C4-2B (cell line): ENCODE measurements at regions not wholly inside any gene's neighbourhood (a gene's known extent, or its start where the extent isn't known, plus 50 kb on each side); places are given as distances from the start of the nearest gene placed in this dataset.

Experiments used
- ZFX ChIP-seq: fragments of 450-650 bp; IDR thresholded peaks from 2 replicates; pipeline ENCODE4 v1.6.1; 2017
- TF ChIP-seq, protein P1 (sequence below): fragments of 450-650 bp; conservative IDR thresholded peaks from 2 replicates; pipeline ENCODE4 v1.5.1; 2017; ENCODE audit warnings: mild to moderate bottlenecking

DNA sequence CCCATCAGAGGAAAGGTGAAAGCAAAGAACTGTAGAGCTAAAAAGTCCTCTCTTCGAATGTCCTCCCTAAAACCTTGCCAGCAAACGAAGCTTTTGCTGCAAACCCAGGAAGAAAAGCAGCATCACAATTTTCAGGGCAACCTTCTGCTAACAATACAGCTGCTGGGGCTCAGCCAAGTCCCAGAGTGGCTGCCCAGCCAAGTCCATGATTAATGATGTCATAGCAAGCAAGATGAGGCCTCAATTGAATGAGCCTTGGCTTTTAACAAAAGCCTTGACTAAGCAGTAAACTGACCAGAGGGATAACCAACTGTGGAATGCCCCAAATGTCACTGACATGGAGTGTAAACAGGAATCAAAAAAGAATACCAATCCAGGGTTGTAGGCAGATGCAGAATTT is 342.7 kb downstream of the PMP22 start:
- TF ChIP-seq, protein P1, sequence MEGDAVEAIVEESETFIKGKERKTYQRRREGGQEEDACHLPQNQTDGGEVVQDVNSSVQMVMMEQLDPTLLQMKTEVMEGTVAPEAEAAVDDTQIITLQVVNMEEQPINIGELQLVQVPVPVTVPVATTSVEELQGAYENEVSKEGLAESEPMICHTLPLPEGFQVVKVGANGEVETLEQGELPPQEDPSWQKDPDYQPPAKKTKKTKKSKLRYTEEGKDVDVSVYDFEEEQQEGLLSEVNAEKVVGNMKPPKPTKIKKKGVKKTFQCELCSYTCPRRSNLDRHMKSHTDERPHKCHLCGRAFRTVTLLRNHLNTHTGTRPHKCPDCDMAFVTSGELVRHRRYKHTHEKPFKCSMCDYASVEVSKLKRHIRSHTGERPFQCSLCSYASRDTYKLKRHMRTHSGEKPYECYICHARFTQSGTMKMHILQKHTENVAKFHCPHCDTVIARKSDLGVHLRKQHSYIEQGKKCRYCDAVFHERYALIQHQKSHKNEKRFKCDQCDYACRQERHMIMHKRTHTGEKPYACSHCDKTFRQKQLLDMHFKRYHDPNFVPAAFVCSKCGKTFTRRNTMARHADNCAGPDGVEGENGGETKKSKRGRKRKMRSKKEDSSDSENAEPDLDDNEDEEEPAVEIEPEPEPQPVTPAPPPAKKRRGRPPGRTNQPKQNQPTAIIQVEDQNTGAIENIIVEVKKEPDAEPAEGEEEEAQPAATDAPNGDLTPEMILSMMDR = no peak
- no peak for TF ChIP-seq ZFX
